Lower lobe of right lung (tissue), 2 donors: ENCODE measurements at regions not wholly inside any gene's neighbourhood (a gene's known extent, or its start where the extent isn't known, plus 50 kb on each side); places are given as distances from the start of the nearest gene placed in this dataset.

ENCODE experiments used
- ATAC-seq, 2 donors: fragments of 200-7000 bp; cut with Tn5 transposase; one replicate each; pipeline ENCODE4 v1.9.1; 2020 to 2022; ENCODE audit warnings: mild to moderate bottlenecking in 2 of 2, moderate library complexity in 2 of 2
- DNase-seq: peaks from one replicate; pipeline ENCODE4 v3.0.0-alpha.2; 2020
- H3K27ac ChIP-seq: fragments of 200-600 bp; one replicate; pipeline ENCODE4 v1.8.0; 2022
- H3K27me3 ChIP-seq: fragments of 200-600 bp; one replicate; pipeline ENCODE4 v1.8.0; 2022; ENCODE audit warnings: low read depth
- H3K36me3 ChIP-seq: fragments of 200-600 bp; one replicate; pipeline ENCODE4 v1.8.0; 2022; ENCODE audit warnings: mild to moderate bottlenecking
- H3K4me1 ChIP-seq: fragments of 200-600 bp; one replicate; pipeline ENCODE4 v1.8.0; 2022
- H3K4me3 ChIP-seq: fragments of 200-600 bp; one replicate; pipeline ENCODE4 v1.8.0; 2022; ENCODE audit warnings: mild to moderate bottlenecking
- H3K9me3 ChIP-seq: fragments of 200-600 bp; one replicate; pipeline ENCODE4 v1.8.0; 2022
- intact Hi-C: fragments of 100-400 bp; cut with DNase I; formaldehyde crosslinking; loops from one replicate; pipeline ENCODE4 v1.11.0; 2022
- TF ChIP-seq, protein P1 (sequence below): fragments of 200-600 bp; IDR thresholded peaks from one replicate; pipeline ENCODE4 v1.8.0; 2022; ENCODE audit warnings: antibody characterized with exemption, mild to moderate bottlenecking
- donor health status: DM: no; HTN: yes; CAD: no; lungs with severe emphysema.

DNA sequence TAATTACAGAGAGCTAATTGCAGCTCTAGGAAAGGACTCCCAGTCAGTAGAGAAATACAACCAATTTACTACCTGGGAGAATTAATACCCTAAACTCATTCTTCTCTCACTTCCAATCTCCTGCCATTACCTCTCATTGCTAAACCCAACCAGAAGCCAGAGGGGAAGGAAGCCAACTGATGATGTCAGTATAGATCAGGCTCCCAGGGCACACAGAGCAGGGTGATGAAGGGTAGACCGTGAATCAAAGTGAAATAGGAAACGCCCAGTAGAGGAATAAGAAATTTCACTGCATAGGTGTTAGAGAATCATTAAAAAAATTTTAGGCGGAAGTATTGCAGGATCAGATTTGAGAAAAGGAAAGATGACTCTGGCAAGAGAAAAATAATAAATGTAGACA, 456.8 kb upstream of the NXPH2 start:
- H3K27me3 ChIP-seq = no peaks in the 10 kb centered on the region
- H3K9me3 ChIP-seq = no peaks in the 10 kb centered on the region
- H3K36me3 ChIP-seq = no peaks in the 10 kb centered on the region
- no peaks in the 10 kb centered on the region for H3K4me1 ChIP-seq
- H3K27ac ChIP-seq = no peak overlapping the region
- ATAC-seq (no peak), DNase-seq (no peak)
- intact Hi-C loops = no loop called here
- TF ChIP-seq, protein P1, sequence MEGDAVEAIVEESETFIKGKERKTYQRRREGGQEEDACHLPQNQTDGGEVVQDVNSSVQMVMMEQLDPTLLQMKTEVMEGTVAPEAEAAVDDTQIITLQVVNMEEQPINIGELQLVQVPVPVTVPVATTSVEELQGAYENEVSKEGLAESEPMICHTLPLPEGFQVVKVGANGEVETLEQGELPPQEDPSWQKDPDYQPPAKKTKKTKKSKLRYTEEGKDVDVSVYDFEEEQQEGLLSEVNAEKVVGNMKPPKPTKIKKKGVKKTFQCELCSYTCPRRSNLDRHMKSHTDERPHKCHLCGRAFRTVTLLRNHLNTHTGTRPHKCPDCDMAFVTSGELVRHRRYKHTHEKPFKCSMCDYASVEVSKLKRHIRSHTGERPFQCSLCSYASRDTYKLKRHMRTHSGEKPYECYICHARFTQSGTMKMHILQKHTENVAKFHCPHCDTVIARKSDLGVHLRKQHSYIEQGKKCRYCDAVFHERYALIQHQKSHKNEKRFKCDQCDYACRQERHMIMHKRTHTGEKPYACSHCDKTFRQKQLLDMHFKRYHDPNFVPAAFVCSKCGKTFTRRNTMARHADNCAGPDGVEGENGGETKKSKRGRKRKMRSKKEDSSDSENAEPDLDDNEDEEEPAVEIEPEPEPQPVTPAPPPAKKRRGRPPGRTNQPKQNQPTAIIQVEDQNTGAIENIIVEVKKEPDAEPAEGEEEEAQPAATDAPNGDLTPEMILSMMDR = no peak
- no peak overlapping the region for H3K4me3 ChIP-seq

DNA sequence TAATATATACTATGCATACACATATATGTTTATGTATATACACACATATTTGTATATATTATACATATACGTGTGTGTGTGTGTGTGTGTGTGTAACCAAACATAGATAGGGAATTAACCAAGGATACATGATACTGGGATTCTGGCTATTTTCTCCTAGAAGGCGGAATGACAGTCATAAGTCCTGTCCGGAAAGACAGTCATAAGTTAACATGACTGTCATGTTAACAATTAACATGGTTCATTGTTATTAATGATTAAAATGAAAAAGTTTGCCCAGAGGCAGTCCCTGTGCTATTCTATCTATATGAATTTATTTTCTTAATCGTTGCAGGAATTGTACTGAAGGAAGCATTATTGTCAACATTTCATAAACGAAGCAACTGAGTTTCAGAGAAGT, 450.7 kb upstream of the NXPH2 start:
- Histone ChIP-seq H3K36me3 (no peaks in the 10 kb centered on the region), H3K27ac (no peak overlapping the region), H3K9me3 (no peaks in the 10 kb centered on the region), H3K4me3 (no peak overlapping the region), H3K4me1 (no peaks in the 10 kb centered on the region), H3K27me3 (no peaks in the 10 kb centered on the region)
- no peak for DNase-seq
- TF ChIP-seq, protein P1 = no peak
- intact Hi-C loops = no loop called here
- ATAC-seq = no peak

DNA sequence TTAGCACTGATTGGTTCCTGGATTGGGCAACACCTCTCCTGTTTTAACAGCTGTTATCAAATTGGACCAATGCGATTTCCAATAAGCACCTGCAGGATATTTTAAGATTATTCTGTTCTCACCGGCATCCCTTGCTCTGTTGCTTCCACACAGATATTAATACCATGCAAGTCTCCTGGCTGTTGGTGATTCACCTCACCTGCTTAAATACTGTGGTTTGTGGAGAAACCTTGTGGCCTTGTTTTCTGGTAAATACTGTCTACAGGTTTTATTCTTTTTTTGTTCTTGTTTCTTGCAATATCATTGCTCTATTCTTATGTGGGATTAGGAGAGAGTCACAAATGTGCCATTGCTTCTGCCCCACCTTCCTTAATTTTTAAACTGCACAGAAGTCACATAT, 448.1 kb upstream of the NXPH2 start:
- no peaks in the 10 kb centered on the region for H3K36me3 ChIP-seq

DNA sequence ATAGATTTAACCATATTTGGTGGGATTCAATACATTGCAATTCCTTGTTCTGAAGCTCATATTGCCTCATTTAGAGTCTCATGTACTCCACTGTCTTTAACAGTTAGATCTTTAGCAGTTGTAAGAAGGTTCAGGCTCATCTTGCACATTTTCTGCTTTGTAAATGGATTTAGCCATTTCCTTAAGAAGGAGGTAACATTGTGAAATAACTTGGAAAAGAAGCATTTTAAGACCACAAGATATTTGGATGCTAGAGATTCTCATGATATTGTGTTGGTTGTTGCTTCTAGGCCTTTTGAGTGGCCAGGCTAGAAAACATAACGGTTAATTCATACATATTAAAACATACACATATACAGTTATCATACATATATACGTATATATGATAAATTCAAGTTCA, 445.8 kb upstream of the NXPH2 start:
- TF ChIP-seq, protein P1 = no peak
- no peaks in the 10 kb centered on the region for H3K4me1 ChIP-seq
- H3K4me3 ChIP-seq = no peak overlapping the region
- intact Hi-C loops = no loop called here
- no peak for DNase-seq
- H3K27me3 ChIP-seq = no peaks in the 10 kb centered on the region
- no peaks in the 10 kb centered on the region for H3K36me3 ChIP-seq
- no peaks in the 10 kb centered on the region for H3K9me3 ChIP-seq
- H3K27ac ChIP-seq = no peak overlapping the region
- no peak for ATAC-seq

More for the DNA sequence above, 448.1 kb upstream of the NXPH2 start:
- TF ChIP-seq, protein P1 = no peak
- no peaks in the 10 kb centered on the region for H3K9me3 ChIP-seq
- H3K27me3 ChIP-seq = no peaks in the 10 kb centered on the region
- no peak overlapping the region for H3K27ac ChIP-seq
- H3K4me1 ChIP-seq = no peaks in the 10 kb centered on the region
- DNase-seq (no peak), ATAC-seq (no peak)
- intact Hi-C loops = no loop called here
- H3K4me3 ChIP-seq = no peak overlapping the region

DNA sequence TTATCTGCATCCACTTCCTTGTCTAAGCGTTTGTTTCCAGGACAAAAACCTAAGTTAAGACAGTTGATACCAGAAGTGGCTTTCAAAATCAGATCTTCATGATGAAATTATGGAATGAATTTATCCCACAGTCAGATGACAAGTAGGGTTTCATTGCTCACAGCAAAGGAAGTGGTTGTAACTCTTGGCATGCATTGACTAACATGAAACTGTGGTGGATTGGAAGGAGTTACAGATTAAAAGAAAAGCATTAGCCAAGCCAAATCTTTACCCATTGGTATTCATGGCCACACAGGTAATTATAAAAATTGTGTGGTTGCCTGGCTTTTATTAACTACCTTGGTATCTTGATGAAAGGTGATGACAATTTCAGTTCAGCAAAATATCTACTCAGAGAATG, 438.0 kb upstream of the NXPH2 start:
- H3K27me3 ChIP-seq = no peaks in the 10 kb centered on the region
- no peak overlapping the region for H3K27ac ChIP-seq
- intact Hi-C loops = no loop called here
- TF ChIP-seq, protein P1 = no peak
- no peak for ATAC-seq
- no peak overlapping the region for H3K4me3 ChIP-seq
- H3K36me3 ChIP-seq = no peaks in the 10 kb centered on the region
- H3K9me3 ChIP-seq = no peaks in the 10 kb centered on the region
- no peaks in the 10 kb centered on the region for H3K4me1 ChIP-seq
- no peak for DNase-seq

DNA sequence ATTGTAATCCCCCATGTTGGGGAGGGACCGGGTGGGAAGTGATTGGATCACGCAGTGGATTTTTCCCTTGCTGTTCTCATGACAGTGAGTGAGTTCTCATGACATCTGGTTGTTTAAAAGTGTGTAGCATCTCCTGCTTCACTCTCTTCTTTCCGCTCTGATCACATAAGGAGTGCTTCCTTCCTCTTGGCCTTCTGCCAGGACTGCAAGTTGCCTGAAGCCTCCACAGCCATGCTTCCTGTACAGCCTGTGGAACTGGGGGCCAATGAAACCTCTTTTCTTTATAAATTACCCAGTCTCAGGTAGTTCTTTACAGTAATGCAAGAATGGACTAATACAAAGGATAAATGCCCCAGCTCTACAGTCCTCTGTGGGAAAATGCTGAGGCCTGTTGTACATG, 437.5 kb upstream of the NXPH2 start:
- Histone ChIP-seq H3K36me3 (no peaks in the 10 kb centered on the region), H3K27ac (no peak overlapping the region), H3K9me3 (no peaks in the 10 kb centered on the region), H3K4me1 (no peaks in the 10 kb centered on the region), H3K27me3 (no peaks in the 10 kb centered on the region), H3K4me3 (no peak overlapping the region)
- TF ChIP-seq, protein P1 = no peak
- intact Hi-C loops = no loop called here
- no peak for DNase-seq
- ATAC-seq = no peak
